ENCODE measurements at regions not wholly inside any gene's neighbourhood (a gene's known extent, or its start where the extent isn't known, plus 50 kb on each side); places are given as distances from the start of the nearest gene placed in this dataset.

GRCh38 chr9:111131211-111131610 lies 92.9 kb upstream of the LPAR1 start:
- H3K4me1 ChIP-seq (ENCODE audit: control insufficient read depth in 4 of 4, insufficient read depth in 4 of 4, low read length in 3 of 4), result no peaks in the 10 kb centered on the region
- no peak overlapping the region for H3K9ac ChIP-seq (ENCODE audit: low read depth in 1 of 2, low read length in 2 of 2)
- TF ChIP-seq FOXA1 (IDR thresholded peaks at IDR 0.05) (no peak), NR2F2 (IDR thresholded peaks at IDR 0.05) (no peak), ZBTB33 (IDR thresholded peaks at IDR 0.05) (no peak), JUND (IDR thresholded peaks at IDR 0.05) (no peak), CTCF (IDR thresholded peaks at IDR 0.05; ENCODE audit: low read depth, low read length, missing input control) (no peak), RAD21 (IDR thresholded peaks at IDR 0.05) (no peak)
- TF ChIP-seq, protein P1, sequence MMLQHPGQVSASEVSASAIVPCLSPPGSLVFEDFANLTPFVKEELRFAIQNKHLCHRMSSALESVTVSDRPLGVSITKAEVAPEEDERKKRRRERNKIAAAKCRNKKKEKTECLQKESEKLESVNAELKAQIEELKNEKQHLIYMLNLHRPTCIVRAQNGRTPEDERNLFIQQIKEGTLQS (IDR thresholded peaks at IDR 0.05), result no peak
- TF ChIP-seq, protein P2, sequence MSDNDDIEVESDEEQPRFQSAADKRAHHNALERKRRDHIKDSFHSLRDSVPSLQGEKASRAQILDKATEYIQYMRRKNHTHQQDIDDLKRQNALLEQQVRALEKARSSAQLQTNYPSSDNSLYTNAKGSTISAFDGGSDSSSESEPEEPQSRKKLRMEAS (IDR thresholded peaks at IDR 0.05), result no peak
- H3K36me3 ChIP-seq (ENCODE audit: control insufficient read depth in 4 of 4, insufficient read depth in 3 of 4, low read depth in 1 of 4, low read length in 3 of 4), result no peaks in the 10 kb centered on the region
- no peaks in the 10 kb centered on the region for H3K27me3 ChIP-seq (ENCODE audit: control insufficient read depth in 4 of 4, insufficient read depth in 4 of 4, low read length in 3 of 4)
- DNase-seq (ENCODE audit: low spot score), result no peak
- no peak overlapping the region for H3K4me3 ChIP-seq (ENCODE audit: low read depth in 1 of 3, low read length in 3 of 3)
- whole genome bisulfite sequencing, result 71% methylated on average over 1 of the region's 1 CpG
- H3K27ac ChIP-seq (ENCODE audit: low read depth in 1 of 2, low read length in 2 of 2), result no peak overlapping the region
- H3K9me3 ChIP-seq (ENCODE audit: control insufficient read depth in 4 of 4, low read length in 3 of 4), result peaks cover 0 to 10% (median 7%) of the 10 kb centered on the region in 4 donors

- Histone ChIP-seq H3K27me3 (ENCODE audit: control insufficient read depth in 4 of 4, insufficient read depth in 4 of 4, low read length in 3 of 4) (no peaks in the 10 kb centered on the region), H3K4me3 (ENCODE audit: low read depth in 1 of 3, low read length in 3 of 3) (no peak overlapping the region), H3K9me3 (ENCODE audit: control insufficient read depth in 4 of 4, low read length in 3 of 4) (peaks cover 0 to 2% (median 0%) of the 10 kb centered on the region in 4 donors), H3K36me3 (ENCODE audit: control insufficient read depth in 4 of 4, insufficient read depth in 3 of 4, low read depth in 1 of 4, low read length in 3 of 4) (no peaks in the 10 kb centered on the region), H3K27ac (ENCODE audit: low read depth in 1 of 2, low read length in 2 of 2) (no peak overlapping the region), H3K9ac (ENCODE audit: low read depth in 1 of 2, low read length in 2 of 2) (no peak overlapping the region), H3K4me1 (ENCODE audit: control insufficient read depth in 4 of 4, insufficient read depth in 4 of 4, low read length in 3 of 4) (no peaks in the 10 kb centered on the region)
- no peak for DNase-seq (ENCODE audit: low spot score)
- WGBS, result 72% methylated on average over 4 of the region's 4 CpGs
- TF ChIP-seq, protein P1 (IDR thresholded peaks at IDR 0.05), result no peak
- TF ChIP-seq YY1 (IDR thresholded peaks at IDR 0.05) (no peak), CTCF (IDR thresholded peaks at IDR 0.05; ENCODE audit: low read depth, low read length, missing input control) (no peak), EGR1 (IDR thresholded peaks at IDR 0.05; ENCODE audit: low read depth in 2 of 2) (no peak)
Observed at GRCh38 chr9:111120526-111120925, 82.3 kb upstream of the LPAR1 start.

Measured in liver (tissue), 8 donors.